GM19395 (cell line): ENCODE measurements at regions not wholly inside any gene's neighbourhood (a gene's known extent, or its start where the extent isn't known, plus 50 kb on each side); places are given as distances from the start of the nearest gene placed in this dataset.

Source experiments
- ATAC-seq: cut with Tn5 transposase; IDR thresholded peaks from one replicate; pipeline ENCODE4 v1.9.1; 2021; ENCODE audit warnings: mild to moderate bottlenecking, moderate library complexity; ENCODE audit not compliant: unreplicated experiment

DNA sequence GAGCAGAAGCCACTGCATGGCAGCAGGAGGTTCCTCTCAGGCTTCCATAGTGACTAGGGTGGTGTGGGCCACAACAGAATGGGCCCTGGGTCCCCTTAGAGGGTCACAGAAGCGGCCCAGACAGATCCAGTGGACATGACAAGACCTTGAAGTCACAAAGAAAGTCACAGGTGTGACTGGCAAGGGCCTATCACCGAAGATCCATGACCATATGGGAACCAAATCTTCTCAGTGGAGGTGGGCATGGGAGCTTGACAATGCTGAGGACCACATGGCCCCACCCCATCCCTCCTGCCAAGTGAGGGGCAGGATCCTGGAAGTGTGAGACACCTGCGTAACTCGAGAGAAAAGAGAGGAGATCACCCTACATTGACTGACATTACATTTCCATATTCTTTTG lies 332.4 kb downstream of the MSX2 start:
- ATAC-seq: no peak

DNA sequence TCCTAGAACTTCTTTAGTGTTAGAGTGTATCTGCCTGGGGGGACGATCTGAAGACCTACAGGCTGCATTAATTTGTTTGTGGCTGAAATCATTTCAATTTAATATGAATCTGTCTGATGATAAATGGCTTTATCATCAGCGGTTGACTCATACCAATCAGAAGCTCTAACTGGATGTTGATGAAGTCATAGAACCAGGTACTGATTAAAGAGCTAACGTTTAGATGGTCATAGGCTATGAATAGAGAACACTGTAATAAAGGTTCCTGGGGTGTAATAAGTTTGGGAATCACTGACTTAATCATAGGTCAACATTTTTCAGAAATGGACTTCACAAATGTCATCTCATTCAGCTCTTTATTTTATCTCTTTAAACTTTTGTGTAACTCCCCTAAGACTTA lies 329.9 kb downstream of the MSX2 start:
- ATAC-seq: no peak

DNA sequence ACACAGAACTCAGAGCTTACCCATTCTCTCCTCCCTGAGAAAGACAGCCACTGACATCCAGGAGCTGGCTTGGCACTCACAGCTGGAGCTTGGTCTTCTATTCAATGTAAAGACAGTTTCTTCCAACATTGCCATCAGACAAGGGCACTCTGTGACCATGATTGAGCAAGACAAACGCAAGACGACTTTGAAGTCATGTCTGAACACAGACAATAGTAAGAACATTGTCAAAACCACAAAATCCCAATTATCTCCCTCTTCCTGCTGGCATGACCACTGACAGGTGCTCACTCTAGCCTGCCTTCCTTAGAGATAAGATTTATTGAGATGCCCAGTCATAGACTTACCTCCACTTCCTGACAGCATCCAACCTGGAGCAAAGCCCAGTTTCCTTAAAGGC lies 328.0 kb downstream of the MSX2 start:
- ATAC-seq: no peak

DNA sequence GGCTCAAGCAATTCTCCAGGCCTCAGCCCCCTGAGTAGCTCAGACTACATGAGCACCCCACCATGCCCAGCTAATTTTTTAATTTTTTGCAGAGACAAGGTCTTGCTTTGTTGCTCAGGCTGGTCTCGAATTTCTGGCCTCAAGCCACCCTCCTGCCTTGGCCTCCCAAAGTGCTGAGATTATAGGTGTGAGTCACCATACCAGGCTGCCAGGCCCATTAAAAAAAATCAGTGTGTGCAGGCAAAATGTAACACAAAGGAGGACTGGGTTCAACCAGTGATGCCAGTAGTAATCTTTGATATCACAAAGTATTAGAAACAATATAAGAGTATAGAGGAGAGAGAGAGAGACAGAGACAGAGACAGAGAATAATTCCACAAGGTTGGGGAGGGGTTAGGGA lies 322.7 kb downstream of the MSX2 start:
- ATAC-seq: no peak

DNA sequence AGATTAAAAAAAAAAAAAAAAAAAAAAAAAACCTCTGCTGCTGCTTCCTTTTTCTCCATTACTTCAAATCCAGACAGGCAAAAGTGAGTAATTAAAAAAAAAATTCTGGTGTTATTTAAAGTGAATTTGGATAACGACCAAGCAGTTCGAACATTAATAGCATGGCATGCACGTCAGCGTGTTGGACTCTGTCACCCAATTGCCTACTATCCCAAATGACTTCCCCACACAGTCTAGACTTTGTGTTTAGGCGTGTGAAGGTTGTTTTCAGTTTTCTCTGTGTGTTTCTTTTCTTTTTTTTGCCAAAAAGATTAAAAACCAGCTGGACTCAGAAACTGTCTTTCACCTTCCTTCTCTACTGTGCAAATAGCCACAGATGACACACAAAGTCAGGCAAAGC lies 321.4 kb downstream of the MSX2 start:
- no peak for ATAC-seq

DNA sequence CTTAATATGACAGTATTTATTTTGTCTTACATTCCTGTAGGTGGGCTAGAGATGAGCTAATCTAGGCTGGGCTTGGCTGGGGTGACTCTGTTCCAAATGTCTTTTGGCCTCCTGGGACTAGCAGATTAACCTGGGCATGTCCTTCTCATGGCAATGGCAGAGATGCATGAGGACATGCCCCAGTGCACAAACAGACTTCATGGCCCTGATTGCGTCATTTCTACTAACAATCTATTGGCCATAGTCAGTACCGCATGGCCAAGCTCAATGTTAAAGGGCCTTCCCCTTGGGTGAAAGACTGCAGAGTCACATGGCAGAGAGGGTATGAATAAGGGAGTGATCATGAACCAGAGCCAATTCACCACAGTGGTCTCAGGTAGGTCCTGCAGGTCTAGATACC lies 313.4 kb downstream of the MSX2 start:
- ATAC-seq: no peak

DNA sequence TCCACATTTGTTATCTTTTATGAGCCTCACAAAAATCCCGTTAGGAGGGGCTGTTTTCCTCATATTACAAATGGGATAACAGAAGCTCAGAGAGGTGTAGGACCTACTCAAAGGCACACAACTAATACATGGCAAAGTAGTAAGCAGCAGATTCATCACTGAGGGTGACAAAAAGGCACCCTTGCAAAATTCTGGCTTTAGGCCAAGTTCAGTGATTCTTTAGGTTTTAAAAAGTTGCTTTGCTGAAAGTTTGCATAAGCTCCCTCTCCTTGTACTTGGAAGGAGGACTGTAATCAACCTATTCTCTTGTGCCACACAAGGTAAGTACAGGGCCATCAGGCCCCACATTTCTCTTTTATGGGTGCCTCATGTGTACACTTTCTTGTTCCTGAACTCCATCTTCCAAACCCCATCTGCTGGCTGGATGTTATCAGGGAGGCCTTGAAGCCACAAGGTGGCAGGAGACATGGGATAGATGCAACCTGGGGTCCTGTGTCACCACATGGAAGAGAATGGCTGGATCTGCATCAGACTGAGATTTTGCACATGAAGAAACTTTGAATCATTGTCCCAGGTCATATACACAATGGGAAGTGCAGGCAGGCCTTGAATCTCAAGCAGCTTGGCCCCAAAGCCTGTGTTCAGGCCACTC lies 311.6 kb downstream of the MSX2 start:
- ATAC-seq: no peak

DNA sequence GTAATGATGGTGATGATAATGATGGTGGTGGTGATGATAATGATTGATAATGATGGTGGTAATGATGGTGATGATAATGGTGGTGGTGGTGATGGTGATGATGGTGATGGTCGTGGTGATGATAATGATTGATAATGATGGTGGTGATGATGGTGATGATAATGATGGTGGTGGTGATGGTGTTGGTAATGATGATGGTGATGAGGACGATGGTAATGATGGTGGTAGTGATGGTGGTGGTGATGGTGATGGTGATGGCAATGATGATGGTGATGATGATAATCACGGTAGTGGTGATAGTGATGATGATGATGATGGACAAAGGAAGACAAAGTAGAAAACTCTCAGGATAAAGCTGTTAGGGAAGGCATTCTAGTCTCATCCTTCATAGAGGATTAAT lies 310.5 kb downstream of the MSX2 start:
- ATAC-seq: no peak

DNA sequence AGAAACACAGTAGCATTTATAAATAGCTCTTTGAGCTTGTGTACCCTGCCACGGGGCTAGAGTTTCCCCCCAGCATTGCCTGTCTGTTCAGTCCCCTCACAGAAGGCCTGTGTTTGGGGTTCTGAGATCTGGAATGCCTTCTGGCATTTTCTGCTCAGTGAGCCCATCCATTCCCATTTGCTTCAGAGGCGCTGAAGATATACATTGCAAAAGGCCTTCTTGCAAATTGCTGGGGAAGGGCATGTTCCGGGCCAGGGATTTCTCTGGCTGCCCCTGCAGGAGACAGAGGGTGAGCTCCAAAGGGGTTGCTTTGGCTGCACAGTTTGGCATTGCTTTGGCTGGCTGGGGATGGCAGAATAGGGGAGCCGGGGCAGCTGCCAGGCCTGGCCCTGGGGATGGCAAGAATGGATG lies 308.4 kb downstream of the MSX2 start:
- ATAC-seq: no peak

DNA sequence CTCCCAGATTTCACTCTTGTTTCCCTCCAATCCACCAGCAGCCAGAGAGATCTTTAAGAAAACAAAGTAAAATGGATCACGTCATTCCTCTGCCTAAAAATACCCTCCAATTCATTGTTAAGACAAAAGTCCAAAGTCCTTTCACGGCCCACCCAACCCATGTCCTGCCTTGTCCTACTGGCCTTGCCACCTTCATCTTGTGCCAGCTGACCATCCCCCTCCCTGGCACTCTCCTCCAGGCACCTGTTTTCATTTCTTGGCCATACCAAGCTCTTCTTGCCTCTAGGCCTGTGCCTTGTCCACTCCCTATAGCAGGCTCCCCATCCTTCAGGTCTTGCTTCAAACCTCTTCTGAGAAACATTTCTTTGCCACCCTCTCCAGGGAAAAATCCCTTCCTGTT lies 307.6 kb downstream of the MSX2 start:
- no peak for ATAC-seq

DNA sequence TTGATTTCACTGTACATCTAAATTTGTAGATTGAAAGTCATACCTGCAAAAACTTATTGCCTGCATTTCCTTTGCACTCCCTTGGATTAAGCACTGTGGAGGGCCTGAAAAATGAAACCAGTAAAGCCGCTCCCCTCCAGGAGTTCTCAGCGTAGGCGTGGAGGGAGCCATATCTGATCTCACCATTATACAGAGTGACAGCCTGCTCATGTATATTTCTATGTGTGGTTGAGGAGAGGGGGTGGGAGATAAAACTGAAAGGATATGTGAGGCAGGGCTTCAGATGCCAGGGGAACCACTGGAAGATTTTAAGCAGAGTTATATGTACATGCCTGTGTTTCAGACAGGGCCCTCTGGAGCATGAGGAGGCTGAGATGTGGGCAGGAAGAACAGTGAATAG lies 303.0 kb downstream of the MSX2 start:
- ATAC-seq: no peak

DNA sequence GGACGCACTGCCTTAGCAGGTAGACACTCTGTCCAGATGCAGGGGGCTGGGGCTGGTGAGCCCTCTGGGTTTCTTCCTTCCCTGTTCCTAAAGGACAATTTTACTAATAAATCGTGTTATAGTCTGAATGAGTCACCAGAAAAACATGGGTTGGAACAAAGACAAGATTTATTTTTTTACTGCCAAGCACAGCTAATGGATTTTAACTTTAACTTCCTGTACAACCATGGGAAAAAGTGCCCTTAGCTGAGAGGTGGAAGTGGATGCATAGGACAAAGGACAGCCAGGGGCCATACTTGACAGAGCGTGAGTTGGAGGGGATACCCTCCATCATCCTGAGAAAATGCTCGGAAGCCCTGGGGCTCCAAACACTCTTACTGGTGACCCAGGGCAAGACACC lies 300.7 kb downstream of the MSX2 start:
- ATAC-seq: no peak

DNA sequence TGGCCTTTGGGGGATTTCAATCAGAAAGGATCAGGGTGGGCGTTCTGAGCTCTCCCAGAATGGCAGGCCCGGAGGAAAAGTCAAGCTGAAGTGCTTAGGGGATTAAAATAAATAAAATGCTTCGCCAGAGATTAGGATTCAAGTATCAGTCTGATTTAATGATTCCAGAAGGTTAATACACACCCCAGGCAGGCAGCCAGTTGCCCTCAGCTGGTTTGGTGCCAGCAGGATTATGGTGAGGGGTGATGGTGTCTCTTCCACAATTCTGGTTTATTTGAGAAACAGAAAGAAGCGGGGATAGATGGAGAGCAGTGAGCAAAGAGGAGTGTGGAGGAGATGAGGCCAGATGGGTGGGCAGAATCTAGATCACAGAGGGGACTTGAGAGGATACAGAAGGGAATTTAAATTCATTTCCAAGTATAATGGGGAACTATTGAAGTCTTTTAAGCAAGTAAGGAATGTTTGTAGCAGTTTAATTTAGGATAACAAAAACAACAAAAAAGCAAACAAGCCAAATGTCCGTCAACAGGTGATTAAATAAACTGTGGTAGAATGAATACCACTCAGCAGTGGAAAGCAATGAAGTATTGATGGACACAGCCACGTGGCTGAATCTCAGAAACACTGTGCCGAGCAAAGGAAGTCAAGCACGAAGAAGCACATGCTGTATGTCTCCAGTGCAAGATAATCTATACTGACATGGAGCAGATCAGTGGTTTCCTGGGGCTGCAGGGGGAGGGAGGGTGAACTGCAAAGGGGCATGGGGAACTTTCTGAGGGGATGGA lies 297.7 kb downstream of the MSX2 start:
- no peak for ATAC-seq

DNA sequence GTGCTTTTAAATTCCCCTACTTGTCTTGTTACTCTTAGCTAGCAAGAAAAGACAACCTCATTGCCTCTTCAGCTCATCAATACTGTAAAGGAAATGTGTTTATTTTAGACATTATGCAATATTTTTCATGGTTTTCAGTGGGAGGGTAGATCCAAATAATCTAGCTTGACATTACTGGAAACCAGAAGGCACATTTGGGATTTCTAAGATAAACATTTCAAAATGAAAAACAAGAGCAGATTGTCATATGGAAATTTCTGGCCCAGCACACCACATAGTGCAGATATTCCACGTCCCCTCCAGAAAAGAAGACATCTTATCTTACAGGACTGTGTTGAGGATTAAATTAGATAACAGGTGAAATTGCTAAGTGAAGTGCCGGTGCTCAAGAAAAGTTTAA lies 296.9 kb downstream of the MSX2 start:
- no peak for ATAC-seq

DNA sequence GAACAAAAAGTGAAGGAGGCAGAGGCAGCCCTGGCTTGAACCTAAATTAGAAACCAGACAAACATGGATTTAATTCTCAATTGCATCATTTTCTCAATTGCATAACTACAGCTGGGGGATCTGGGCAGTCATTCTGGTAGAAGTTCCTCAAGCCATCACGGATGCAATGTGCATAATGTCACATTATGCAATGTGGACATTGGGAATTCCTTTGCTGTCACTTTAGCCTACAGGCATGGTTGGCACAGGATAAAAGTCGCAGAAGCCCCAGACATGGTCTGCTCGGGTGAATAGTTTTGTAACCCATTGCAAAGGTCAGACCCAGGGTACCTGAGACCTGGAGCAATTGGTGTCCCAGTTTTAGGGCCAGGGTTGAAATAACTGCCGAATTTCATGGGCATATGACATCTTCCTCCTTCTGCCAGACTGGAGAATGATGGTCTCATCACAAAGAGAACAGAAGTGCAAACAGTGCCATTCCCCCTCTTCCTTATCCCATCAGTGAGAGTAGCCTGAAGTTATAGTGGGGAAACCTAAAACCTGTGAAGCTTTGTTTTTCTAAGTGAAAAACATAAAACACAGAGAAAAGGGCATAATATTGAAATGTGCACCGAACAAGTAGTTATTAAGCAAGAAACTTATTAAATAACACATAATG lies 290.8 kb downstream of the MSX2 start:
- ATAC-seq: no peak

DNA sequence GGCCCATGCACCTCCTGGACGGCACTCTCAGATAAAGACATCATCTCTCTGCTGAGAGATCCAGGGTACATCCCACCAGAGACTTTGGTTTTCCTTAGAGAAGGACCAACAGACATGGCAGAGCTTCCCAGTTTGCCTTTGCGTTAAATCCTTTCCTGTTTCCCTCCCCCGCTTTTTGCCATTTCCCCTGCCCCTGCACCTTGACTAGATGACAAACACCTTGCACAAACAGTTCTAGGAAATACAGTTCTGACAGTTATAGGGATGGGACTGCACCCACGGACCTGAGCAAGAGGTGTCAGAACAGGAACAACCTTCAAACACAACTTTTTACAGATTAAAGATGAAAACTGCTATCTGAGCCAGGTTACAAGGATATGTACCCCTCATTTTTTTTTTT lies 288.9 kb downstream of the MSX2 start:
- ATAC-seq: no peak

DNA sequence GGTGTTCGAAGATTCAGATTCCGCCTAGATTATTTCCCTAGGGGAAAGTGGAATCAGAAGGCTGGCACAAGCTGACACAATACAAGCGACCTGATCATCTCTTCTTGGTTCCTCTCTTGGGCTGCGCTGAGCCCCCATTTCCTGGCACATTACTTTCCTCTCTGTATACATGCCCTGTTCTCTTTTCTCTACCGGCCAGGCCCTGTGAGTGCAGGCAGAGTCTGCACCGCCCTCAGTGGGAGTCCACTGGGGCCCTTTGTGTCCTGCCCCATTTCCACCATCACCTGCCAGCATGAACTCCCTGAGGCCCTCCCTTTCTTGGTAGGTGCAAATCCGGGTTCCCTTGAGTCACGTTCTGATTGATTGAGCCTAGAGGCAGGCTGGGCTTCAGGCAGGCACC lies 287.9 kb downstream of the MSX2 start:
- no peak for ATAC-seq

DNA sequence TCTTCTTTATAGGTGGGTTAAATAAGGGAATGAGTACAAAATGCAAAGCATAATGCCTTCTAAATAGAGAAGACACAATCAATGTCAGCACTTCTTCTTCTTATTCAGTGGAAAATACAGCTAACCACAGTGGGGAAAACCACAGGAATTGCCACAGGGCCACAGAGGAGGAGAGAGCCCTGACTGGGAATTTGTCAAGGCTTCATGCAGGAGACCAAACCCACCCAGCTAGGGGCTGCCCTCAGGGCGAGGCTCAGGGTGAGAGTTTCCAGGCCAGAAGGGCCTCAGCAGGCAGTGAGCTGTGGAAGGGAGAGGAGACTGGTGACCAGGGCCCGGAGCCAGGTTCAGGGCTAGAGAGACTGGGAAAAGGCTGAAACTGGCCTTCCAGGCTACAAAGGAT lies 279.1 kb downstream of the MSX2 start:
- ATAC-seq: no peak

DNA sequence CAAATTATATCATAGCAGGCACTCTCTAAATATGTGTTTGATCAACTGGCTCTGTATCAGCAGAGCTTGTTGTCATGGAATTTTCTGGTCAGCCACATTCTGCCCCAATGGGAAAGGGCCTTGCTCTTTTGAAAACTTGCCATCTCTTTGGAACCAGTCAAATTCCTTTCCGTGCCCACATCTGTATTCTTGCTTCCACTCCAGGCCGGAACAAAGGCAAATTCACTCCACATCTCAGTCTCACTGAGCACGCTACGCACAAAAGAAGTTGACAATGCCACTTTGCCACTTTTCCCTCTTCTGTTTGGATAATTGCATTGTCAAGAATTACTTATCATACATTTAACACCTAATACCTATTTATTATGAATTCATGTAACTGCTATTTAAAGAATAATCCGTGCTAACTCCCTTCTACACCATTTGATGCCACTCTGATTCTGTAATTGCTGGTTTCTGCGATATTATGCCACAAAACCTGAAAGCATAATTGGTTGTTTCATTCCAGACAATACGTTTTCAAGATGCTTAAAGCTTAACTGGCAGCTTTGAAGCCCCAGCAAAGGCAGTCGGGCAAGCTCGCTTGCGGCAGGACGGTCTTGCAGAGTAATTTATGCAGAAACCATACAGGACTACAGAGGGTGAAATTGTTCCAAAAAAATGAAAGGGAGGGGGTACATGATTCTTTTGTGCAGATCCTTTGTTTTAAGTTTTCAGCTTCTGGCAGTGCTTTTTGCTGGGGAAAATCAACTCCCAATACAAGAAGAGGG lies 277.7 kb downstream of the MSX2 start:
- ATAC-seq: no peak

DNA sequence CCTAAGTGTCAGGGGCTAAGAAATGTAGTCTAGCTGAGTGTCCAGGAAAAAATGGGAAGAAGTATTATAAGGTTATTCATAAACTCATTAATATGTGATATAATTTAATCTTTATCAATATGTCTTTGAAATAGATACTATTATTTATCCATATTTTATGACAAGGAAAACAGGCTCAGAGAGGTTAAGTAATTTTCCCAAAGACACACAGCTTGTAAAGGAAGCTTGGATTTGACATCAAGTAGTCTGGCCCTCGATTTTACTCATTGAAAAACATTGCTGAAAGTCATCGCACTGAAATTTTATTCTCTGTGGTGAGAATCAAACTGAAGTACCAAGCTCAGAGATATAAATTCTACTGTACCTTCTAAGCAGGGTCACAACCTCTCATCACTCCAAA lies 276.9 kb downstream of the MSX2 start:
- no peak for ATAC-seq

DNA sequence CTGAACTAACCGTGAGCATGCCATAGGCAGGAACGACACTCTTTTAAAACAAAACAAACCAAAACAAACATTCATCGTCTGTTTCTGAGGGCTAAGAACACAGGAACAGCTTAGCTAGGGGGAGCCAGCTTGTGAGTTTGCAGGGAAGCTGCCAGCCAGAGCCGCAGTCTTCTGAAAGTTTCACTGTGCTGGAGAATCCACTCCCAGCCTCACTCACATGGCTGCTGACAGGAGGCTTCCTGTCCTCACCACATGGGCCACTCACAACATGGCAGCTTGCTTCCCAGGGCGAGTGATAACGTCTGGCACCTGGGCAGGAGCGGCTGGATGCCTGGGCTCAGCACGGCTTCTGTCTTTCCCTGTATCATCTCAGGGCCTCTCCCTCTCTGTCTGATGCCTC lies 275.2 kb downstream of the MSX2 start:
- ATAC-seq: no peak
